ENCODE measurements at regions not wholly inside any gene's neighbourhood (a gene's known extent, or its start where the extent isn't known, plus 50 kb on each side); places are given as distances from the start of the nearest gene placed in this dataset.

DNA sequence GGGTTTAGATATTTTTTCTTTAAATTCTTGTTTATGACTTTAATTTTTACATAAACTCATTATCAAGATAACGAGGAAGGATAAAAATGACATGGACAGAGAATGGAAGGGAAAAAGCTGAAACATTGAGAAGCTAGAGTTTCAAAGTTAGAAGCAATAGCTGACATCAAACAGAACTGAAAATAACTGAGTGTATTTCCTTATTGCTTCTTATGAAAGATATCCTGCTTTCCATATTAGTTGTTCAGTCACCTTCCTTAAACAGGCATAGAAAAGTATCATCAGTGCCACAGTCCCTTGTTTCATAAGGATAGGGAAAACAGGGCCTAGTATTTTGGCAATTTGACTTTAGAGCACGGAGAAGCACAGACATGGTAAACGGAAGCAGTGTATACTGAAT lies 460.5 kb upstream of the GHITM start:
- ATAC-seq, result no peak
- no peak overlapping the region for H3K4me3 Mint-ChIP-seq
- no peak for DNase-seq (ENCODE audit: low spot score)
- H3K4me1 Mint-ChIP-seq (ENCODE audit: low read depth in 2 of 2), result peaks cover 0 to 6% of the 10 kb centered on the region in 2 donors
- no peak overlapping the region for H3K27ac Mint-ChIP-seq
- no peaks in the 10 kb centered on the region for H3K27me3 Mint-ChIP-seq
- H3K36me3 Mint-ChIP-seq, result no peaks in the 10 kb centered on the region
- H3K9me3 Mint-ChIP-seq, result no peaks in the 10 kb centered on the region

DNA sequence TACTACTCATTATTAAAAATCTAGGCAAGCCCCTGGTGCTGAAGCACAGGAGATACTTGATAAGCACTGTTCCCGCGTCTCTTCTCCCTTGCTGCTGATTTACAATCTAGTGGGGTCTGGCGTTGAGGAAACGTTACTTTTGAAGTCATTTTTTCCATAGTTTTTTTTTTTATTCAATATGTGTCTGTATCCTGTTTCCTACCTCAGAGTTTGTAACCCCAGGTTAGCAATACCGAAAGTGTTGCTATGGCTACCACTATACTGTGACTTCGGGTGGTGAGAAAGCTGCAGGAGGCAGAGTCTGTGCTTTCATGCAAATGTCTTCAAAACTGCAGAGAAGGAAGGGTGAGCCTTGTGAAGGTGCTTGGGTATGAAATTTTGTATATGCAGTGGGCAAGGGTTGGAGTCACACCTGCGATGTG lies 458.8 kb upstream of the GHITM start:
- peaks cover 0 to 6% of the 10 kb centered on the region in 2 donors for H3K4me1 Mint-ChIP-seq (ENCODE audit: low read depth in 2 of 2)

DNA sequence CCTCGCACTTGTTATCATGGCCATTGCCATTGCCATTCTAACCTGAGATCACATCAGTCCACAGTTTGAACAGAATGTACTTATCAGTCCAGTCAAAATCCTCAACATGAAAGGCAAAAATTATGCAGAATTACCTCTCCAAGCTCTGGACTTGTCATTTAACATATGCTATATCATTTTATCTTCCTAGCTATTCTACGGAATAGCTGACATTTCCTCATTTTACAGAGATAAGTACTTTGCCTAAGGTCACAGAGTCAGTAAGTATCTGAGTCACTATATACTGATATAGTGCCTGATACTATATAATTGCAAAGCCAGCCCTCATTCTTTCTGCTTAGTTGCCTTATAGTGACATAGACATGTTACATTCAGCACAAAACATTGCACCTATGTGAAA lies 456.9 kb upstream of the GHITM start:
- Mint-ChIP-seq H3K4me3 (no peak overlapping the region), H3K27me3 (no peaks in the 10 kb centered on the region), H3K9me3 (no peaks in the 10 kb centered on the region), H3K36me3 (no peaks in the 10 kb centered on the region), H3K27ac (no peak overlapping the region), H3K4me1 (ENCODE audit: low read depth in 2 of 2) (peaks cover 0 to 6% of the 10 kb centered on the region in 2 donors)
- DNase-seq (ENCODE audit: low spot score), result no peak
- no peak for ATAC-seq

More for the DNA sequence above, 458.8 kb upstream of the GHITM start:
- DNase-seq (ENCODE audit: low spot score), result no peak
- no peaks in the 10 kb centered on the region for H3K9me3 Mint-ChIP-seq
- ATAC-seq, result peak in 1 of 2 donors; percentile 77
- H3K27me3 Mint-ChIP-seq, result no peaks in the 10 kb centered on the region
- no peak overlapping the region for H3K27ac Mint-ChIP-seq
- no peaks in the 10 kb centered on the region for H3K36me3 Mint-ChIP-seq
- peak overlapping the region; percentile 36 for H3K4me3 Mint-ChIP-seq

DNA sequence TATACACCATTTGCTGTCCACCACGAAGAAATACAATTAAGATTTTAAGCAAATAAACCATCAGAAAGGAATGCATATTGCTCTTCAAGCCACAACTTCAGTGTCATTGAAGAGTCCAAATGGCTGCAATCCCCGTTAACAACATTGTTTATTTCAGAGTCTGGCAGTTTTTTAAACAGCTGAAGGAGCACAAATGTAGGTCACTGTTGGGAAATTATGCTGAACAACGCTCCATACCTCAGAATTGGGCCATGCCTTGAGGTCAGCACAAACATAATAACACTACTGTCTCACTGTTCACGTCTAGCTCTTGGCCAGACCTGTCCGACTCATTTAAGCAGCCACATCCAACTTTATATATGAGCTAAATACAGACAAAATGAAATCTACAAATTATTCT lies 453.9 kb upstream of the GHITM start:
- no peaks in the 10 kb centered on the region for H3K36me3 Mint-ChIP-seq

DNA sequence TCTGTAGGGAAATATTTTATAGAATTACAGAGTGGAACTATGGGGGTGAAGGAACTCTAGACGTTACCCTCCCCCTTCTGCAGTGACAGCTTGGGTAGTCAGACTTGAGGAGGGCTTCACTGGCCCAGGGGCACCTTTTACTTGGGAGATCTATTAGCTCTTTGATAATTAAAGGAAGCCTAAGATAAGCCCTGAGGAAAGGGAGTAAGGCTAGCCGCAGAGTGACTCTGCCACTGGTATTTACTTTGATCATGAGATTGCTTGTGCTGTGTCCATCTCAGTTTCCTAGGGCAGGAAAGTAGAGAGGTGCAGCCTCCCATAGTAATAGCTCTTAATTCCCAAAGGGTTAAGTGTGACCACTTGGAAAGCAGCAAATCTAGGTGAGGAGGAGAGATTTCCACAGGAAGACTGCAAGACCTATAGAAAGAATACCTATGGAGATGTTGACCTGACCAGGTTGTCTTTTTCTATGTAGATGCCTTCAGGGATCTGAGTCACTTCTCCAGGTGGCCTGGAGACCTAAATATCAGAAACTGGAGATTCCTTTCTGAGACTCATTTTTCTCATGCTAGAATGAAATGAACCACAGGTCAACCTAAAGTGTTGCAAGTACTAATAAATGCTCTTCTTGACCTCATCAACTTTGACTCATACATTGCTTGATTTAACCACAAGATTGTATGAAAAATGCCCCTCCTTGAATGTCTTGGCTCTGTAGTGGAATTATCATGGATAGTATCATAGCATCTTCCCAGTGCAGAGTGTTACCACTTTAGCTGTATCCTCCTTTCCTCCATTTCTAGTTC lies 447.3 kb upstream of the GHITM start:
- no peaks in the 10 kb centered on the region for H3K36me3 Mint-ChIP-seq
- H3K4me1 Mint-ChIP-seq (ENCODE audit: low read depth in 2 of 2), result no peaks in the 10 kb centered on the region
- no peak for ATAC-seq

More for the DNA sequence above, 453.9 kb upstream of the GHITM start:
- no peak for DNase-seq (ENCODE audit: low spot score)
- H3K4me1 Mint-ChIP-seq (ENCODE audit: low read depth in 2 of 2), result peaks cover 0 to 6% of the 10 kb centered on the region in 2 donors
- no peak overlapping the region for H3K4me3 Mint-ChIP-seq
- no peaks in the 10 kb centered on the region for H3K27me3 Mint-ChIP-seq
- ATAC-seq, result no peak
- H3K27ac Mint-ChIP-seq, result no peak overlapping the region
- no peaks in the 10 kb centered on the region for H3K9me3 Mint-ChIP-seq

DNA sequence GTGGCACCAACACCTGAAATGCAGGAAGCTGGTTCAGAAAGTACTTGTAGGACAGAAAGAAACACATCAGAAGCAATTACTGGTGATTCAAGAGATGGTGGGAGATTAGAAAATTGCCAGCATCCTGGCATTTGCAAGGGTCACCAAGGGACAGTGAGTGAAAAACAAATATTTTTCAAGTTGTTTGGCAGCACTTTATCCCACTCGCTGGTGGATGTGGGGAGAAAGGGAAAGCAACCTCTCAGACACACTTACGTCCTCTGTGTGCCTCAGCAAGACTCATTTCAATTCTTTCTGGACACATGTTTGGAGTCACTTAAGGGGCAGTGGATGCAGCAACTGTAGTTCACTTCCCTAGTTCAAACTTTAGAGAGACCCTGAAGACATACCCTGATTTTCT lies 440.4 kb upstream of the GHITM start:
- no peak overlapping the region for H3K27ac Mint-ChIP-seq
- no peaks in the 10 kb centered on the region for H3K27me3 Mint-ChIP-seq
- no peak overlapping the region for H3K4me3 Mint-ChIP-seq
- no peaks in the 10 kb centered on the region for H3K4me1 Mint-ChIP-seq (ENCODE audit: low read depth in 2 of 2)
- no peak for DNase-seq (ENCODE audit: low spot score)
- no peaks in the 10 kb centered on the region for H3K36me3 Mint-ChIP-seq
- peaks cover 25% of the 10 kb centered on the region for H3K9me3 Mint-ChIP-seq
- no peak for ATAC-seq

More for the DNA sequence above, 447.3 kb upstream of the GHITM start:
- H3K27ac Mint-ChIP-seq, result no peak overlapping the region
- H3K9me3 Mint-ChIP-seq, result peaks cover under 1% of the 10 kb centered on the region
- H3K4me3 Mint-ChIP-seq, result no peak overlapping the region
- no peaks in the 10 kb centered on the region for H3K27me3 Mint-ChIP-seq
- no peak for DNase-seq (ENCODE audit: low spot score)

DNA sequence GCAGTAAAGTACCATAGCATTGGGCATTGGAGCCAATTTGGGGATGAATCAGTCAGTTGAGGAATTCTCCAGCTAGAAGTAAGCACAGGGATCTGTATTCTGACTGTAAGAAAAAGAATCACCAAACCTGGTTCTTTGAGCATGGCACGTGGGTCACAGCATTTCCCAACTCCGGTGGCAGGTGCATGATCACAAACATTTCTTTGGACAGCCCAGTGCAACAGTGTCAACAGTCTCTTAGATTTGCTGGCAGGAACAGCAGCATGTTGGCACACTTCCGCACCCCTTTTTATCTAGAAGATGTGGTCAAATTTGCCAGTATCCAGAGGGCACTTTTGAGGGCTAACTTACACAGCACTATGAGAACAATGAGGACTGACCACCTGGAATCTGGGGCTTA lies 437.5 kb upstream of the GHITM start:
- Mint-ChIP-seq H3K27ac (no peak overlapping the region), H3K36me3 (no peaks in the 10 kb centered on the region), H3K4me3 (no peak overlapping the region), H3K27me3 (no peaks in the 10 kb centered on the region), H3K9me3 (peaks cover 31% of the 10 kb centered on the region), H3K4me1 (ENCODE audit: low read depth in 2 of 2) (no peaks in the 10 kb centered on the region)
- ATAC-seq (no peak), DNase-seq (ENCODE audit: low spot score) (no peak)

DNA sequence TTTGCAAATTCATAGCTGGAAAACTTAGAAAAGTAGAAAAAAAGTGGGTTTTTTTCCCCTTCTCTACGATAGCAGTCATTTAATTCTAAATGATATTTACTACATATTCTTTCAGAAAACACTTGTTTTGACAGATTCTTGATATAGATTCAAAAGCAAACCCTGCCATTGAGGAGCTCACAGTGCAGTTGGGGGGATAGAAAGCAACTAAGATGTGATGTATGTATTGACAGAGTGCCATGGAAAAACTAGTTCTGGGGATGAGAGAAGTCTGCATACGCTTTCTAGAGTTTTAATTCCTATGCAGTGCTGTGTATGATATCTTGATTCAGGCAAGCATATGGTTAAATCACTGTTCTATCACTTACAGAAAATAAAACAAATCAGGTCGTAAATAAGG lies 436.6 kb upstream of the GHITM start:
- no peak overlapping the region for H3K4me3 Mint-ChIP-seq
- H3K27me3 Mint-ChIP-seq, result no peaks in the 10 kb centered on the region
- peaks cover 29% of the 10 kb centered on the region for H3K9me3 Mint-ChIP-seq
- no peak overlapping the region for H3K27ac Mint-ChIP-seq
- no peak for DNase-seq (ENCODE audit: low spot score)
- ATAC-seq, result no peak
- no peaks in the 10 kb centered on the region for H3K4me1 Mint-ChIP-seq (ENCODE audit: low read depth in 2 of 2)
- no peaks in the 10 kb centered on the region for H3K36me3 Mint-ChIP-seq

DNA sequence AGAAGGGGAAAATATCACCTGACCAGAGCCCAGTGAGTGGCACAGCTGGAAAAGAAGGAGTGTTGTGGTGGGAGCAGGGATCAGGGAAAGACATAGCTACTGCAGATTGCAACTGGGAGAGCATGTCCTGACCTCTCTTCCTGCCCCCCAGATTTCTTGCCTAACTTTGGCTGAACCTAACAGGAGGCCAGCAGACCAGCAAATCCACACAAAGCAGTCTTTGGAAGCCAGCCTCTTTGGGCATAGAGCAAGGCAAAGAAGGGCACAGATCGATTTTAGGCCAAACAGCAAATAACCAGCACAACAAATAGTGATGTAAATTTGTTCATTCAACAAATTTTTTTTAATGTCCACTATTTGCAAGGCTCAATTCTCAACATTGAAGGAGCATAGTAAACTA lies 433.2 kb upstream of the GHITM start:
- Mint-ChIP-seq H3K27ac (no peak overlapping the region), H3K4me1 (ENCODE audit: low read depth in 2 of 2) (no peaks in the 10 kb centered on the region), H3K36me3 (no peaks in the 10 kb centered on the region), H3K4me3 (no peak overlapping the region), H3K9me3 (peaks cover 18% of the 10 kb centered on the region), H3K27me3 (no peaks in the 10 kb centered on the region)
- DNase-seq (ENCODE audit: low spot score) (no peak), ATAC-seq (no peak)

DNA sequence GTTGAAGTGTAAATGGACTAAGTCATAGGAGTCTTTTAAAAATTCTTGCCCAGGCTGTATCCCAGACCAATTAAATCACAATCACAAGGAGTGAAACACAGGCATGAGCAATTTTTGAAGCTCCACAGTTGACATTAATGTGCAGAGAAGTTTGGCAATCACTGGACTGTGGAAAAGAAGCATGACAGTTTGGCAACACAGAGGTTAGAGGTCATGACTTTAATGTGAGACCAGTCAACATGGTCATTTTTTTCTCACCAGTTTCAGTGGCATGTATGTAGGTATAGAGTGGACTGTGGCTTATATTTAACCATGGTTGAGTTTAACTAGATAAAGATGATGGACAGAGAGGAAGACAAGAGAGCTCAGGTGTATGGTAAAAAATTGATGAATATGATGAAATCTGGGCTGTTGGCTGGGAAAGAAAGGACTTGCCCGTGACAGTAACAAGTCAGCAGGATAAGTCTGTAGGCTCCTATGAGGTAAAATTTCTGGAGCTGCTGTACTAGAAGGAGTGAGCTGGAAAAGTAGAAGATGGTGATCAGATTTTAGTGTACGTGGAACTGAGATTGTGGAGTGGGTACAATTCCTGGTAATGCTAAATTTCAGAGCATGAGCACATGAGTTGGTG lies 432.2 kb upstream of the GHITM start:
- no peak overlapping the region for H3K4me3 Mint-ChIP-seq
- no peaks in the 10 kb centered on the region for H3K27me3 Mint-ChIP-seq
- DNase-seq (ENCODE audit: low spot score), result no peak
- no peaks in the 10 kb centered on the region for H3K4me1 Mint-ChIP-seq (ENCODE audit: low read depth in 2 of 2)
- peaks cover 15% of the 10 kb centered on the region for H3K9me3 Mint-ChIP-seq
- no peak for ATAC-seq
- H3K27ac Mint-ChIP-seq, result no peak overlapping the region
- H3K36me3 Mint-ChIP-seq, result no peaks in the 10 kb centered on the region

DNA sequence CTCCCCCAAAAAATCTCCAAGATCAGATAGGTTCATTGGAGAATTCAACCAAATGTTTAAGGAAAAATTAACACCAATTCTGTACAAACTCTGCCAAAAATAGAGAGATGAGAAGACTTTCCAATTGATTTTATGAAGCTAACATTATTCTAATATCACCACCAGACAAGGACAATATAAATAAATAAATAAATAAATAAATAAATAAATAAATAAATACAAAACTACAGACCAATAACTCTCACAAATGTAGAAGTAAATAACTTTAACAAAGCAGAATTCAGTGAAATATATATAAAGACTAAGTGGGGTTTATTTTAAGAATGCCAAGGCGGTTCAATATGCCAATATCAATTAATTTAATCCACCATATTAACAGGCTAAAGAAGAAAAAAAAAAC lies 425.9 kb upstream of the GHITM start:
- H3K4me1 Mint-ChIP-seq (ENCODE audit: low read depth in 2 of 2), result no peaks in the 10 kb centered on the region

DNA sequence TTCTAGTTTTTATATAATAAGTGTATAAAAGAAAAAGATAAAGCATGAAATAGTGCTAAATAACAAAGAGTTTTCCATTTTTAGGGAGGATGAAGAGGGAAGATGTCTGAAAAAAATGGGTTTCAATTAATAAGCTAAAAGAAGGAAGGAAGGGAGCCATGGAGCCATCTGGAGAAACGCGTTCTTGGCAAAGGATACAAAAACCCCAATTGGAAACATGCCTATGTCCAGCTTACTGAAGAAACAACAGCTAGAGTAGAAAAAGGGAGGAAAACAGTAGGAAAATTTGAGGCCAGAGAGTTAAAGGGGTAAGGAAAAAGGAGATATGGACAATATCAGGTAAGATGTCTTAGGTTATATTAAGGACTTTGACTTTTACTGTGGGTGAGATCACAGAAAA lies 416.2 kb upstream of the GHITM start:
- no peaks in the 10 kb centered on the region for H3K27me3 Mint-ChIP-seq
- no peak overlapping the region for H3K4me3 Mint-ChIP-seq
- no peak for DNase-seq (ENCODE audit: low spot score)
- no peaks in the 10 kb centered on the region for H3K4me1 Mint-ChIP-seq (ENCODE audit: low read depth in 2 of 2)
- no peaks in the 10 kb centered on the region for H3K36me3 Mint-ChIP-seq
- H3K9me3 Mint-ChIP-seq, result peaks cover 4% of the 10 kb centered on the region
- ATAC-seq, result no peak
- H3K27ac Mint-ChIP-seq, result no peak overlapping the region

More for the DNA sequence above, 425.9 kb upstream of the GHITM start:
- Mint-ChIP-seq H3K27me3 (no peaks in the 10 kb centered on the region), H3K36me3 (no peaks in the 10 kb centered on the region), H3K9me3 (peaks cover 3% of the 10 kb centered on the region), H3K4me3 (no peak overlapping the region), H3K27ac (no peak overlapping the region)
- DNase-seq (ENCODE audit: low spot score), result no peak
- no peak for ATAC-seq

DNA sequence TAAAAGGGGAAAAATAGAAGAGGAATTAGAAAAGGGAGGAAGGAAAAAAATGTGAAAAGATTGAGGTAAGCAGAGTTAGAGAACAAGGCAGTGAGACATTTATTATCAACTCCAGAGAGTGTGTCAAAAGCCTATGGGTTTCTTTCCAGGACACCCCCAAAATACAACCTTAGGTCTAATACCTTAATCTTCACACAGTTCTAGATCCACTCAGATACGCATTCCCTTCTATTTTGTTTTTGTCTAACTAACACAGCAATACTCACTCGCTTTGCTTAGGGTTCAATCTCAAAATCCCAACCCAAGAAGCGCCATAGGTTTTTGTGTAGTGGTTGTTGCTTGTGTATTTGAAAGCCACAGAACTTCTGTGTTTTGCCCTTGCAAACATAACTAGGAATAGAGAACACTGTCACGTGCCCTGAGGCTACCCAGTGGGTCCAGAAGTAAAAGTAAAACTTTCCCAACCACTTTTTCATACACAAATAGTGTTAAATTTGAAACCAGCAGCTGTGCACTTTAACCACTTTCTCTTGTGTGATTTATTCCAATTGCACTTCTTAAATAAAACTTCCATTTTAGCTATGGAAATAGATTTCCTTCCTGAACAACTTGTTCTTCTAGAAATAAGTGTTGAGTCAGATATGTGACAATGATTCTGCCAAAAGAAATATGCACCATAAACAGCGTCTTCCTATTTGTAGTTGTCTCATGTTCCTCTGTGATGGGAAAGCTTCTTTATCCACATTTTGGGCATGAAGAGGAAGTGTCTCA lies 414.7 kb upstream of the GHITM start:
- Mint-ChIP-seq H3K36me3 (no peaks in the 10 kb centered on the region), H3K4me1 (ENCODE audit: low read depth in 2 of 2) (no peaks in the 10 kb centered on the region), H3K27me3 (no peaks in the 10 kb centered on the region), H3K4me3 (no peak overlapping the region), H3K9me3 (peaks cover 4% of the 10 kb centered on the region), H3K27ac (no peak overlapping the region)
- no peak for ATAC-seq
- DNase-seq (ENCODE audit: low spot score), result no peak

DNA sequence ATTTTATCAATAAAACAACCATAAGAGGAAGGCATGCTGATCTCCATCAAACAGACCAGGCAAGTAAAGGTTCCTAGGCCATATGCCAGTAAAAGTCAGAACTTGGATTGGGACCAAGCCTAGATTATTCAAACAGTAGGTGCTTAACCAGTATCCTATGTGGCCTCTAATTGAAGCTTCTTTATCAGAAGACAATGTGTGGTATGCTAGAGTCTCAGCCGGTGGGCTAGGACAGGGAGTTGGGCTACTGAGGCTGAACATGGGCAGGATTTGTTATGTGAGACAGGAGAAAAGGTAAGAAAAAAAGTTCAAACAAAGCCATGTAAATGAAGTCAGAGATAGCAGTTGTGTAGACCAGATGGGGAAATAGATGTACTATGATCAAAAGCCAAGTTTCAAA lies 413.7 kb upstream of the GHITM start:
- Mint-ChIP-seq H3K9me3 (peaks cover 4% of the 10 kb centered on the region), H3K4me3 (no peak overlapping the region), H3K27me3 (no peaks in the 10 kb centered on the region), H3K36me3 (no peaks in the 10 kb centered on the region), H3K27ac (no peak overlapping the region), H3K4me1 (ENCODE audit: low read depth in 2 of 2) (no peaks in the 10 kb centered on the region)
- no peak for ATAC-seq
- no peak for DNase-seq (ENCODE audit: low spot score)

All from natural killer cell treated with Interleukin-12 subunit alpha and Interleukin-12 subunit beta and Interleukin-15 and Interleukin-18, amount 100 ng/mL, for 72 hours (primary cell).